Keratinocyte (primary cell): ENCODE measurements at regions not wholly inside any gene's neighbourhood (a gene's known extent, or its start where the extent isn't known, plus 50 kb on each side); places are given as distances from the start of the nearest gene placed in this dataset.

Experiments used
- CTCF ChIP-seq, 3 experiments: IDR thresholded peaks in 1 of 3; conservative IDR thresholded peaks in 1 of 3; optimal IDR thresholded peaks in 1 of 3; 2 replicates in 2 of 3; 3 replicates in 1 of 3; pipeline versions ENCODE3 to v1.5.1; 2011; ENCODE audit warnings: low read length in 3 of 3, mild to moderate bottlenecking in 3 of 3, moderate library complexity in 2 of 3, control low read depth in 1 of 3, inconsistent platforms in 1 of 3; ENCODE audit not compliant: insufficient read depth in 2 of 3; ENCODE audit errors: extremely low read depth in 1 of 3
- EZH2 ChIP-seq: IDR thresholded peaks from one replicate; pipeline ENCODE4 v1.6.1; 2012; ENCODE audit warnings: inconsistent platforms, mild to moderate bottlenecking, low read length, moderate library complexity

- TF ChIP-seq CTCF (optimal IDR thresholded peaks at IDR 0.05 in 1 of 3, IDR thresholded peaks at IDR 0.05 in 1 of 3, conservative IDR thresholded peaks at IDR 0.05 in 1 of 3; ENCODE audit: extremely low read depth in 1 of 3, insufficient read depth in 2 of 3, low read length in 3 of 3), result no peak
- TF ChIP-seq EZH2, result no peak
Measured at GRCh38 chr12:18932211-18932610, 194.3 kb downstream of the CAPZA3 start.
